HFFc6 (cell line): ENCODE measurements at regions not wholly inside any gene's neighbourhood (a gene's known extent, or its start where the extent isn't known, plus 50 kb on each side); places are given as distances from the start of the nearest gene placed in this dataset.

Experiments
- DNase-seq: peaks from one replicate; pipeline ENCODE4 v3.0.0-alpha.2; 2018
- H3K27ac Mint-ChIP-seq: 2 replicates; pipeline ENCODE4 v1.8.0; 2020; ENCODE audit warnings: mild to moderate bottlenecking, mixed read lengths
- H3K27me3 Mint-ChIP-seq: 2 replicates; pipeline ENCODE4 v1.8.0; 2021; ENCODE audit warnings: mild to moderate bottlenecking, moderate library complexity, mixed read lengths; ENCODE audit not compliant: insufficient read depth
- H3K36me3 Mint-ChIP-seq: 2 replicates; pipeline ENCODE4 v1.8.0; 2021; ENCODE audit warnings: low read depth, mixed read lengths
- H3K4me1 Mint-ChIP-seq: 2 replicates; pipeline ENCODE4 v1.8.0; 2020; ENCODE audit warnings: low read depth, mixed read lengths
- H3K4me3 Mint-ChIP-seq: 2 replicates; pipeline ENCODE4 v1.8.0; 2020; ENCODE audit warnings: mild to moderate bottlenecking, moderate library complexity, mixed read lengths
- H3K9me3 Mint-ChIP-seq: 2 replicates; pipeline ENCODE4 v1.8.0; 2020; ENCODE audit warnings: mild to moderate bottlenecking, mixed read lengths
- CTCF ChIP-seq: fragments of 200-600 bp; sonication (generic); IDR thresholded peaks from 2 replicates; pipeline ENCODE4 v1.5.0; 2021; ENCODE audit warnings: antibody characterized with exemption, mild to moderate bottlenecking

- Mint-ChIP-seq H3K4me3 (no peak overlapping the region), H3K27me3 (no peaks in the 10 kb centered on the region; the same call in 1 of the 2 replicates), H3K27ac (no peak overlapping the region), H3K9me3 (peaks cover 8% of the 10 kb centered on the region; the same call in 1 of the 2 replicates), H3K4me1 (peaks cover 18% of the 10 kb centered on the region), H3K36me3 (no peaks in the 10 kb centered on the region)
- TF ChIP-seq CTCF = no peak
- DNase-seq = no peak
Observed at GRCh38 chr20:12925863-12926793, 82.6 kb upstream of the SPTLC3 start.

- Mint-ChIP-seq H3K9me3 (peaks cover 8% of the 10 kb centered on the region; the same call in 1 of the 2 replicates), H3K4me1 (peaks cover 18% of the 10 kb centered on the region), H3K36me3 (no peaks in the 10 kb centered on the region), H3K27me3 (no peaks in the 10 kb centered on the region; the same call in 1 of the 2 replicates), H3K27ac (no peak overlapping the region), H3K4me3 (no peak overlapping the region)
- DNase-seq = no peak
- no peak for TF ChIP-seq CTCF
Observed at GRCh38 chr20:12927489-12927888, 81.3 kb upstream of the SPTLC3 start.

- H3K4me1 Mint-ChIP-seq = peaks cover 18% of the 10 kb centered on the region
- no peak overlapping the region for H3K27ac Mint-ChIP-seq
- H3K9me3 Mint-ChIP-seq = peaks cover under 1% of the 10 kb centered on the region; the same call in 1 of the 2 replicates
- H3K36me3 Mint-ChIP-seq = no peaks in the 10 kb centered on the region
- H3K27me3 Mint-ChIP-seq = no peaks in the 10 kb centered on the region; the same call in 1 of the 2 replicates
- no peak for TF ChIP-seq CTCF
- H3K4me3 Mint-ChIP-seq = no peak overlapping the region
- no peak for DNase-seq
Observed at GRCh38 chr20:12928358-12928754, 80.4 kb upstream of the SPTLC3 start.

- DNase-seq = peak; percentile 25
- no peak for TF ChIP-seq CTCF
- H3K27me3 Mint-ChIP-seq = no peaks in the 10 kb centered on the region; the same call in 1 of the 2 replicates
- H3K4me3 Mint-ChIP-seq = no peak overlapping the region
- no peaks in the 10 kb centered on the region; the same call in 1 of the 2 replicates for H3K9me3 Mint-ChIP-seq
- no peaks in the 10 kb centered on the region for H3K36me3 Mint-ChIP-seq
- H3K27ac Mint-ChIP-seq = peak overlapping the region; percentile 19; the same call in 1 of the 2 replicates
- H3K4me1 Mint-ChIP-seq = peaks cover 18% of the 10 kb centered on the region
Observed at GRCh38 chr20:12928755-12929401, 79.9 kb upstream of the SPTLC3 start.

GRCh38 chr20:12936020-12936419 lies 72.8 kb upstream of the SPTLC3 start:
- no peak for DNase-seq
- H3K4me3 Mint-ChIP-seq = no peak overlapping the region
- no peaks in the 10 kb centered on the region for H3K4me1 Mint-ChIP-seq
- H3K9me3 Mint-ChIP-seq = peaks cover 10% of the 10 kb centered on the region
- H3K27me3 Mint-ChIP-seq = peaks cover 2% of the 10 kb centered on the region
- no peaks in the 10 kb centered on the region for H3K36me3 Mint-ChIP-seq
- no peak overlapping the region for H3K27ac Mint-ChIP-seq
- no peak for TF ChIP-seq CTCF
